ENCODE measurements at regions not wholly inside any gene's neighbourhood (a gene's known extent, or its start where the extent isn't known, plus 50 kb on each side); places are given as distances from the start of the nearest gene placed in this dataset.
A peak's percentile ranks its signal among the peaks of the same experiment; 100 is the strongest.

GRCh38 chr2:236805800-236806531, 236.3 kb downstream of the ACKR3 start:
- no peak for DNase-seq

- no peak for DNase-seq
Observed at GRCh38 chr2:236809716-236810115, 240.1 kb downstream of the ACKR3 start.

GRCh38 chr2:236811062-236811656, 241.5 kb downstream of the ACKR3 start:
- no peak for DNase-seq

- no peak for DNase-seq
Observed at GRCh38 chr2:236813766-236814165, 244.1 kb downstream of the ACKR3 start.

- no peak for DNase-seq
Observed at GRCh38 chr2:236814593-236814992, 245.0 kb downstream of the ACKR3 start.

GRCh38 chr2:236815746-236816145, 246.1 kb downstream of the ACKR3 start:
- DNase-seq: no peak

DNA sequence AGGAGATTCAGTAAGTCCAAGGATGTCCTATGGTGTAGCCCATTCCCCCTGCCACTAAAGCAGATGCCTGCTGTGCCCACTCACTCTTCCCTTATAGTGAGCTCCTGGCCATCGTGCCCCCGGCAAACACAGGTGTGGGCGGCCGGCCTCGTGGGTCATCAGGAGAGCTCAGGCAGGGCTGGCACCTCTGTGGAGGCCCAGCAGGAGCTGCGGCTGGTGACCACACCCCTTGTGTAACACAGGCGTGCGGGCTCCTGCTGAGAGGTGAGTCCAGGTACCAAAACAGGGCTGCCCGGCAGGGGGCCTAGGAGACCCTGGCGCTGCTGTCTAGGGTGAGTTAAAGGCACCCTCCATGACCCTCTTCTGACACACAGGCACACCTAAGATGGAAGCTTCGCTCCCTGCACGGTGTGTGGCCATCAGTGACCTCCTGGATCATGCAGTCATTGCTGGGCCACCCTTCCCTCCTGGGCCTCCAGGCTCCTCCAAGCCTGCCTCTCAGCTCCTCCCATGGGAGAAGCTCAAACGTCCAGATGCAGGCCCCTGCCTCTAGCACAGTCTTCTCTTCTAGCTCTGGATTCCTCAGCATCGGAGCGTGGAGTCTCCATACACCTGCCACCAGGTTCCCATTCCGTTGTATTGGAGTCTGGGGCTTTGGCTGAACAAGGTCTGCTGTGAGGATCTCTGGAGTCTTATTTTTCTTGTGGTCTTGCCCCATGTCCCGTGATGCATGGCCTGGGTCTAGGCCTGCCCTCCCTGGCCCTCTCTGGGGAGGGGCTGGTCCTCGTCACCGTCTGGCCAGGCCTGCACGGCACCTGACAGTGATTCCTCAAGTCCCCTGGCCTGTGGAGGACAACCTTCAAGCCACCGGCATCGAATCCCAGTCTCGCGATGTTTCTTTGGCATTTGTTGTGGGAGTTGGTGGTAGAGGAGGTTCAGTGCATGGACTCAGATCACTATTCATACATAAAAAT, 246.9 kb downstream of the ACKR3 start:
- DNase-seq: no peak

DNA sequence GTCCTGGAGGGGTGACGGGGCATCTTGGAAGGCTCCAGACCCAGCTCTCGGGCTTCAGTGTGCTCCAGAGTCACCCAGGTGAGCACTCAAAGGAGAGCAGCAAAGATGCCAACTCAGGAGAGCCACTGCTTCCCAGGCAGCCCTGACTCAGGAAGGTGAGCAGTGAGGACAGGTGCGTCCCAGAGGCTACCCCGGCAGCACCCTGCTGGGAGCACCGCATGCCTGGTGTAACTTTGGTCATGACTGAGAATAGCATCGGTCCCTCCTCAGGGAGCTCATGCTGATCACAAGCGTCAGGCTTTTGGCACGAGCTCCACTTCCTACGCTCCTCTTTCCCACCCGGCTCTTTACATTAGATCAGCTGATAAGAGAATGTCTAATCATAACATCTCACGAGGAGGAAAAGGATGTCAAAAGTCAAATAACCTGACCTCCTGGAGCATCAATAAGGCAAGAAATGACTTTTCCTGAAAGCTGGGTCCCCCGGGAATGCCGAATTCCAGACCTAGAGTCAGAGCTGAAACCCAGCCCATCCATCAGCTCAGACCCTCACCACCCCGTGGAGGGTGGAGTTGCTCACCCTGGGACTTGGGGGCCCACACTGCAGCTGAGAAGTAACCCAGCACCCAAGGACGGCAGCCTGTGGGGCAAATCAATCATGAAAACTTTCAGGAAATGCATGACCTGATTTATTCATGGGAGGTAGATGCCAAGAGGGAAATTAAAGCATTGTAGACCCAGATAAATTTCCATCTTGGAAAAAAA, 248.8 kb downstream of the ACKR3 start:
- no peak for DNase-seq

DNA sequence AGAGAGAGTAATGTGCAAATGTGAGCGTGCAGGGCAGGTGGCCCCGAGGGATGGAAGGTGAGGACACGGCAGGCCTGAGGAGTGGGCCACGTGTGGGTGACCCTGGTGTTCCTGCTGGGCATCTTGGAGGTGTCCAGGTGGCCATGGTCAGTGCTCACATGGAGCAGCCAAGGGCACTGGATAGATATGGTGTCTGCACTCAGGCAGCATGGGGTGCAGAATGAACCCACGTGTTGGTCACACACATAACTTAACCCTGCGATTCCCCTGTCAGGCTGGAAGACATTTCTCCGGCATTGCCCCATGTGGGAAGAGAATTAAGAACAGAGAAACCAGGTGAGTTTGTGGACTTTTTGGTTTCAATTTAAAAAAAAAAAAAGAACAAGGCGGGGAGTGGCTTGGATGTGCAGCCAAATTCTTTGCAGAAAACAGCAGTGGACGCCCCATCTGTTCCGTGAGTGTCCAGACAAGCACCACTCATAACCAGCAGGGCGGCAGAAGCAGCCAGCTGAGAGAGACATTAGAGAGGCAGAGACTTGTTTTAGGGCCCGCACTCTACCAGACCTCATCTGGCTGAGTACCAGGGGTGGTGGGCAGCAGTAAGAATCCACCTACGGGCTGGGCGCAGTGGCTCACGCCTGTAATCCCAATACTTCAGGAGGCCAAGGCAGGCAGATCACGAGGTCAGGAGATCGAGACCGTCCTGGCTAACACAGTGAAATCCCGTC, 249.8 kb downstream of the ACKR3 start:
- no peak for DNase-seq

DNA sequence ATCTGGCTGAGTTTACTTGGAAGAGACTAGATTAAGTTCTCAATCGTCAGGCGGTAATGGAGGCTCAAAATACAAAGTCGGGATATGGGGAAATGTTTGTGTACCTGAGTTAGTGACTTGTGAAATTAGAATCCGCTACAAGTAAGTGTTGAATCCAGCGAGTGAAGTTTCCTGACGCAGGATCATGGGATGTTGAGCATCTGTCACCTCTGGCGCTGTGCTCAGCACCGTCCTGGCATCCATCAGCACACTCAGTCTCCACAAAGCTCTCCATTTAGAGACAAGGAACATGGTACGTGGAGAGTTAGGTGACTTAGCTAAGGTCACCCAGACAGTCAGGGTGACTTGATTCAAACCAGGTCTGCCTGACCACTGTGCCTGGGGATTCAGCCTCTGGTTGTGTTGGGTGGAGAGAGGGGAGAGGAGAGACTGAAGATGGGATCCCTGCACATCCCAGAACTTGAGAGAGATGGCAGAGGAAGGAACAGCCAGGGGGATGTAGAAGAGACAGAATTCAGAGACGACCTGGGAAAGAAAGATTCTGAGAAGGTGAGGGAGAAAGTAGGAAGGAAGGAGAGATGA, 251.2 kb downstream of the ACKR3 start:
- DNase-seq: no peak

- DNase-seq: no peak
Observed at GRCh38 chr2:236823041-236823629, 253.5 kb downstream of the ACKR3 start.

DNA sequence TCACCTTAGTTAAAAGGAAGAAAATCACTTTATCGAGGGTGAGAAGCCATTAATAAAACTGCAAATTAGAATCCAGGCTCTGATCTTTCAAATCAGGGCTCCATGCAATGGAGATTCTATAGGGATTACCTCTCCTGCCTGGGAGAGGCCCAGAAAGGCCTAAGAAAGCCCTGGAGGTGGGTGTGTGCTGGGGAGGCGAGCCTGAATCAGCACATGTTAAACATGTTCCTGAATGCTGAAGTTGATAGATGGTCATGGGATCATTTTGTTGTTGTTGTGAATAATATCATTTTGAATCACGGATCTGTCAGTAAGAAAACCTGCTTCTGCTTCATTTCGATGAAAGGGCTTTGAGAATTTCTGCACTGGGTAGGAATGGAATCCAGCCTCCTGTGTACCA, 254.3 kb downstream of the ACKR3 start:
- DNase-seq: peak; percentile 56

- peak; percentile 99 for DNase-seq
Observed at GRCh38 chr2:236824836-236825235, 255.2 kb downstream of the ACKR3 start.

DNA sequence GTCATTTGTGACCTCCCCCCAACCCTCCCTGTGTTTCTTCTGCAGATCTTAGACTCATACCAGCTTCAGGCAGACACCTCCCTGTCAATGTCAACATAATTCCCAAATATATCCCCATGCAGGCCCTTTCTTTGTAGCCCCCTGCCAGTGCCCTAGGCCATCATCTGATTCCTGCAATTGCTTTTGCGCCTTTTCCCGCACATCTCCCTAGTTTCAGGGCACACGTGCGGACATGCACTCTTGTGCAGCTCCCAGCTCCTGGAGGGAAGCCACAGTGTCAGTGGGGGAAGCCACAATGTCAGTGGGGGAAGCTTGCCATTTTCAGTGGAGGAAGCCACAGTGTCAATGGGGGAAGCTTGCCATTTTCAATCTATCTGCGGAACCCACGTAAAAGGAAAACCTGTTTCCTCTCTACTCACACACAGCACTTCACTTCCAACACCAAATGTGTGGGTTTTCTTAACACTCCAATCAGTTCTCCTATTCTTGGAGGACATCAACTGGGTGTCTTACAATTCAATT, 256.4 kb downstream of the ACKR3 start:
- DNase-seq: peak; percentile 51

- peak; percentile 52 for DNase-seq
Observed at GRCh38 chr2:236826606-236827156, 257.1 kb downstream of the ACKR3 start.

DNA sequence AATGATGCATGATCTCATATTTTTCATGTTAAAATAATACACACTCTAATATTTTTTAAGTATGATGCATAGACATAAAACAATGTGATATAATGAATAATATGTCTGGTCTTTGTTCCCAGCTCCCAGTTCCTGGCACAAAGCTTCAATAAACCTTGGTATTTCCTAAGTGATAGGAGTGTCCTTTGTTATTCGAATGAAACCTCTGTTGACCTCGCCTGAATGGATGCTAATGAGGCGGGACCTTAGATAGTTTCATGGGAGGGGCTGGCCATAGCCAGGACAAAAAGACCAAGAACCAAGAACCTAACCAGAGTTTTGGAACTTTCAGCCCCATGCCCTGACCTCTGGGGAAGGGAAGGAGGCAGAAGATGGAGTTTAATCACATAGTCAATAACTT, 257.7 kb upstream of the COPS8 start:
- peak; percentile 74 for DNase-seq

DNA sequence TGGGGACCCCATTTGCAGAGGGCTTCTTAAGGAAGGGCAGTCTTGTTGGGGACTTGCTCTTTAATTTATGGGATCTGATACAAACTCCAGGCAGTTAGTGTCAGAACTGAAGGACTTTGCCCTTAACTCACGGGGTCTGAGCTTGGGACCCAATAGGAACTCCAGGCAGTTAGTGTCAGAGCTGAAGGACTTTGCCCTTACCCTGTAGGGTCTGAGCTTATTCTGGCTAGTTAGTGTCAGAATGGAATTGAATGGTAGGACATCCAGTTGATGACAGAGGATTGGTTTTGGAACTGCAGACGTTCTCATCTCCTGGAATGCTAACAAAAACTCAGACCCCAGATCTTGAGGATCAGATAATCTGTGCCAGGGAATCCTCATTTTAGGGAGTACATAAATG, 256.9 kb upstream of the COPS8 start:
- DNase-seq: peak; percentile 24

DNA sequence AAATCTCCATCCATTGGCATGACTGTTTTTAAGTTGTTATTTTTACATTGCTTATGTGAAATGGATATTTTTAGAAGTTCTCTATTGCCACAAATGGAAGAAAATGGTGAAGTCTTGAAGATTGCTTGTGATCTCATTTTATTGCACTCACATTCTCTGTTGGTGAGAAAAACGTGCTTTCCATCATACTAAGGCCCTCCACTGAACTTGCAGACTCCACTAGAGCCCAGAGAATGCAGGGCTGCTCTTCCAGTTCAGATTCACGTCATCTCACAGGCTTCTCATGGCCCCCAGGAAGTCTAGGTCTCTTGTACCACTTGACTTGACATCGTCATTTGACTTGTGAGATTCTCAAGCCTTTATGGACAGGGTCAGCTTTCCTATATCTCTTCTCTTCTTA, 254.8 kb upstream of the COPS8 start:
- no peak for DNase-seq

GRCh38 chr2:236831698-236832097, 254.0 kb upstream of the COPS8 start:
- DNase-seq: peak; percentile 30

- DNase-seq: no peak
Observed at GRCh38 chr2:236833501-236834073, 252.1 kb upstream of the COPS8 start.
